ENCODE measurements at regions not wholly inside any gene's neighbourhood (a gene's known extent, or its start where the extent isn't known, plus 50 kb on each side); places are given as distances from the start of the nearest gene placed in this dataset.

DNA sequence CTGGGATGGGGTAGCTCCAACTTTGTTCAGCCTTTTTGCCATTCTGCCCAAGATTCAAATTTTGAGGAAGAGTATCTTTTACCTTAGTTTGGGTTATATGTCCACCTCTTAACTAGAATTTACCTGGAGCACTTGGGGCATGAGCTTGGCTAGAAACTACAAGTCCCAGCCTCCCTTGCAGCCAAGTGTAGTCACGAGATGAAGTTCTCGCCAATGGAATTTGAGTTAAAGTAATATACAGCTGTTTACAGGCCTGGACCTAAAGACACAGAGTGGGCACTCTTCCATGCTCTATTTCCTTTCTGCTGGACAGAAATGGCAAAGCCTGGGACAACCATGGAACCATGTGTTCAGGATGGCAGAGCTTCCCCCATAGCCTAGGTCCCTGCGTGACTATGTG, 233.6 kb upstream of the GATB start:
- TF ChIP-seq, protein P1, sequence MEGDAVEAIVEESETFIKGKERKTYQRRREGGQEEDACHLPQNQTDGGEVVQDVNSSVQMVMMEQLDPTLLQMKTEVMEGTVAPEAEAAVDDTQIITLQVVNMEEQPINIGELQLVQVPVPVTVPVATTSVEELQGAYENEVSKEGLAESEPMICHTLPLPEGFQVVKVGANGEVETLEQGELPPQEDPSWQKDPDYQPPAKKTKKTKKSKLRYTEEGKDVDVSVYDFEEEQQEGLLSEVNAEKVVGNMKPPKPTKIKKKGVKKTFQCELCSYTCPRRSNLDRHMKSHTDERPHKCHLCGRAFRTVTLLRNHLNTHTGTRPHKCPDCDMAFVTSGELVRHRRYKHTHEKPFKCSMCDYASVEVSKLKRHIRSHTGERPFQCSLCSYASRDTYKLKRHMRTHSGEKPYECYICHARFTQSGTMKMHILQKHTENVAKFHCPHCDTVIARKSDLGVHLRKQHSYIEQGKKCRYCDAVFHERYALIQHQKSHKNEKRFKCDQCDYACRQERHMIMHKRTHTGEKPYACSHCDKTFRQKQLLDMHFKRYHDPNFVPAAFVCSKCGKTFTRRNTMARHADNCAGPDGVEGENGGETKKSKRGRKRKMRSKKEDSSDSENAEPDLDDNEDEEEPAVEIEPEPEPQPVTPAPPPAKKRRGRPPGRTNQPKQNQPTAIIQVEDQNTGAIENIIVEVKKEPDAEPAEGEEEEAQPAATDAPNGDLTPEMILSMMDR (IDR thresholded peaks at IDR 0.05), result no peak
- TF ChIP-seq POLR2A (IDR thresholded peaks at IDR 0.05) (no peak), POLR2AphosphoS5 (IDR thresholded peaks at IDR 0.05; ENCODE audit: insufficient read depth in 1 of 2, low read depth in 1 of 2) (no peak)

All from vagina (tissue), 2 donors.